ENCODE measurements at regions not wholly inside any gene's neighbourhood (a gene's known extent, or its start where the extent isn't known, plus 50 kb on each side); places are given as distances from the start of the nearest gene placed in this dataset.
A peak's percentile ranks its signal among the peaks of the same experiment; 100 is the strongest.
"Not testable (repeated sequence)": the region's sequence is repeated elsewhere in the genome, so short reads cannot be mapped to it uniquely, and the experiment has no call there.

- DNase-seq: not testable (repeated sequence)
Measured at GRCh38 chr9:95391271-95391670, 73.8 kb upstream of the FANCC start.

- DNase-seq: no peak
Measured at GRCh38 chr9:95389373-95389772, 71.9 kb upstream of the FANCC start.

GRCh38 chr9:95386843-95387242 lies 69.3 kb upstream of the FANCC start:
- no peak for DNase-seq

GRCh38 chr9:95385521-95385920 lies 68.0 kb upstream of the FANCC start:
- no peak for DNase-seq

- no peak for DNase-seq
Measured at GRCh38 chr9:95383845-95384244, 66.3 kb upstream of the FANCC start.

GRCh38 chr9:95383185-95383676 lies 65.7 kb upstream of the FANCC start:
- DNase-seq: no peak

GRCh38 chr9:95382433-95382832 lies 64.9 kb upstream of the FANCC start:
- no peak for DNase-seq

- no peak for DNase-seq
Measured at GRCh38 chr9:95381221-95381620, 63.7 kb upstream of the FANCC start.

GRCh38 chr9:95379630-95380029 lies 62.1 kb upstream of the FANCC start:
- DNase-seq: peak; percentile 30

GRCh38 chr9:95373782-95374487 lies 56.4 kb upstream of the FANCC start:
- DNase-seq: no peak

- no peak for DNase-seq
Measured at GRCh38 chr9:95373069-95373681, 55.7 kb upstream of the FANCC start.

GRCh38 chr9:95370064-95370463 lies 52.6 kb upstream of the FANCC start:
- no peak for DNase-seq

GRCh38 chr9:95368377-95369160 lies 51.1 kb upstream of the FANCC start:
- no peak for DNase-seq
